ENCODE measurements at regions not wholly inside any gene's neighbourhood (a gene's known extent, or its start where the extent isn't known, plus 50 kb on each side); places are given as distances from the start of the nearest gene placed in this dataset.

DNA sequence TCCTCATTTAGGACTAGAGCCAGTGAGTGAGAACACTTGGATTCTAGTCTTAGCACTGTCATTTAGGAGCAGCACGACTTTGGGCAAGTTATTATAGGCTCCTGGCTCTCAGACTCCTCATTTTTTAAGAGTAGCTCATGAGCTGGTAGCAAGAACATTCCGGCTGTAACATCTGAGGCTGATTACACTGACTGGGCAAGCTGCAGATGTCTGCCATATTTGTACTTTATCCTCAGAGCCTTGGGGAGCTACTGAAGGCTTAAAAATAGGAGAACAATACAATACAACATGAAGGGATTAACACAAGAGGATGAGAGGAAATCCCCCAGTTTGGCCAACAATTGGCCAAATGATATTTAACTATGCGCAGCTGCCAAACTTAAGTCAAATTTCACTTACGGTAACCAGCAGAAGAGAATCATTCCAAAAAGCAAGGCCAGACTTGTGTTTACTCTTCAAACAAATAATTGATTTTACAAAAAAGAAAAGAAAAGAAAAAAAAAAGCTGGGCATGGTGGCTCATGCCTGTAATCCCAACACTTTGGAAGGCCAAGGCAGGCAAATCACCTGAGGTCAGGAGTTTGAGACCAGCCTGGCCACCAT is 113.1 kb upstream of the ARHGAP42 start:
- ATAC-seq (replicated peaks; ENCODE audit: extremely low read depth, poor library complexity, severe bottlenecking) (no peak), DNase-seq (ENCODE audit: low spot score in 2 of 2) (no peak)
- Mint-ChIP-seq H3K4me1 (no peaks in the 10 kb centered on the region), H3K4me3 (no peak overlapping the region), H3K27ac (ENCODE audit: low read depth) (no peak overlapping the region), H3K27me3 (no peaks in the 10 kb centered on the region), H3K36me3 (ENCODE audit: insufficient read depth) (no peaks in the 10 kb centered on the region), H3K9me3 (peaks cover 5% of the 10 kb centered on the region)

GRCh38 chr11:100574894-100575769 is 112.0 kb upstream of the ARHGAP42 start:
- DNase-seq (ENCODE audit: low spot score in 2 of 2) (no peak), ATAC-seq (replicated peaks; ENCODE audit: extremely low read depth, poor library complexity, severe bottlenecking) (no peak)
- Mint-ChIP-seq H3K27me3 (no peaks in the 10 kb centered on the region), H3K36me3 (ENCODE audit: insufficient read depth) (no peaks in the 10 kb centered on the region), H3K4me1 (no peaks in the 10 kb centered on the region), H3K9me3 (peaks cover 5% of the 10 kb centered on the region), H3K4me3 (no peak overlapping the region), H3K27ac (ENCODE audit: low read depth) (no peak overlapping the region)

DNA sequence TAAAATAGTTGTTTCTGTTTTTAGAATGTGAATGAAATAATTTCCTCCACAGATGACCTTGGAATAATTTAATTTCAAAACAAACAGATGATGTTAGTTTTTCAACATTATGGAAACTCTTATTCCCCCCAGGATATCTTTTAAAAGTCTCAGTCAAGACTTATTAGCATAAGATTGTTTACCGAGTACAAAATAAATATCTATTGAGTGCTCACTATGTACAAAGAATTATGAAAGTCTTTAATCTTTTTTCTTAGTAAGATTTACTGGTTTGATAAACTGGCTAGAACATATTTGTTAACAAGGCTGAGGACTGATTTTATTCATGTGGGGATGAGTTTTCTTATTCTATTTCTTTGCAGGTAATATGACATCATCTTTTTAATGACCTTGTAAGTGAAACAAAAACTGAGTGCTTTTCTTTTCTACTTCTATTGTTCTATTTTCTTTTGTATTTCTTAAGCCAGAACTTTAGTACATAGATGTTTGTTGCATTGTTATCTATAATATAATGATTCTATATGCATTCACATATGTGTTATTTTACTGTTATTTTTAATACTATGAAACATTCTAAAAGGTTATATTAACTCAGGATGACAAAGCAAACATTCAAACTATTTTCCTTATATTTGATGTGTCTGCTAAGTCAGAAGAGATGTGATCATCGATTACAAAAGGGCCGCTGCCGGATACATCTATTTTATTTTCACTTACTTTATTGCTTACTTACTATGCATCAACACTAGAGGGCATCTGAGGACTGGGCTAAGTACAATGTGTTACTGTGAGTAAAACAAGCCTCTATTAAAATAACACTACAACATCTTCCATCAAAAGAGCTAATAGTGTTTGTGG is 111.0 kb upstream of the ARHGAP42 start:
- no peak overlapping the region for H3K4me3 Mint-ChIP-seq
- H3K27me3 Mint-ChIP-seq = no peaks in the 10 kb centered on the region
- H3K4me1 Mint-ChIP-seq = no peaks in the 10 kb centered on the region
- ATAC-seq (replicated peaks; ENCODE audit: extremely low read depth, poor library complexity, severe bottlenecking) (no peak), DNase-seq (ENCODE audit: low spot score in 2 of 2) (no peak)
- no peaks in the 10 kb centered on the region for H3K36me3 Mint-ChIP-seq (ENCODE audit: insufficient read depth)
- no peak overlapping the region for H3K27ac Mint-ChIP-seq (ENCODE audit: low read depth)
- peaks cover 5% of the 10 kb centered on the region for H3K9me3 Mint-ChIP-seq

GRCh38 chr11:100576718-100577021 is 110.4 kb upstream of the ARHGAP42 start:
- ATAC-seq (replicated peaks; ENCODE audit: extremely low read depth, poor library complexity, severe bottlenecking) = no peak
- H3K4me1 Mint-ChIP-seq = no peaks in the 10 kb centered on the region

GRCh38 chr11:100578831-100579311 is 108.2 kb upstream of the ARHGAP42 start:
- H3K4me1 Mint-ChIP-seq = no peaks in the 10 kb centered on the region
- H3K4me3 Mint-ChIP-seq = no peak overlapping the region
- DNase-seq (ENCODE audit: low spot score in 2 of 2) (no peak), ATAC-seq (replicated peaks; ENCODE audit: extremely low read depth, poor library complexity, severe bottlenecking) (no peak)
- H3K27me3 Mint-ChIP-seq = no peaks in the 10 kb centered on the region
- H3K27ac Mint-ChIP-seq (ENCODE audit: low read depth) = no peak overlapping the region
- H3K36me3 Mint-ChIP-seq (ENCODE audit: insufficient read depth) = no peaks in the 10 kb centered on the region
- H3K9me3 Mint-ChIP-seq = peaks cover 5% of the 10 kb centered on the region

More at GRCh38 chr11:100576718-100577021, 110.4 kb upstream of the ARHGAP42 start:
- Mint-ChIP-seq H3K36me3 (ENCODE audit: insufficient read depth) (no peaks in the 10 kb centered on the region), H3K27me3 (no peaks in the 10 kb centered on the region), H3K9me3 (peaks cover 5% of the 10 kb centered on the region), H3K27ac (ENCODE audit: low read depth) (no peak overlapping the region), H3K4me3 (no peak overlapping the region)
- DNase-seq (ENCODE audit: low spot score in 2 of 2) = no peak

GRCh38 chr11:100581318-100581717 is 105.8 kb upstream of the ARHGAP42 start:
- Mint-ChIP-seq H3K4me3 (no peak overlapping the region), H3K4me1 (no peaks in the 10 kb centered on the region), H3K27ac (ENCODE audit: low read depth) (no peak overlapping the region), H3K36me3 (ENCODE audit: insufficient read depth) (no peaks in the 10 kb centered on the region), H3K9me3 (peaks cover 9% of the 10 kb centered on the region), H3K27me3 (no peaks in the 10 kb centered on the region)
- DNase-seq (ENCODE audit: low spot score in 2 of 2) (no peak), ATAC-seq (replicated peaks; ENCODE audit: extremely low read depth, poor library complexity, severe bottlenecking) (no peak)

GRCh38 chr11:100584201-100584985 is 102.7 kb upstream of the ARHGAP42 start:
- H3K4me3 Mint-ChIP-seq = no peak overlapping the region
- no peak for ATAC-seq (replicated peaks; ENCODE audit: extremely low read depth, poor library complexity, severe bottlenecking)

GRCh38 chr11:100585728-100586127 is 101.4 kb upstream of the ARHGAP42 start:
- DNase-seq (ENCODE audit: low spot score in 2 of 2) = no peak
- no peak overlapping the region for H3K27ac Mint-ChIP-seq (ENCODE audit: low read depth)
- no peaks in the 10 kb centered on the region for H3K4me1 Mint-ChIP-seq
- peaks cover 22% of the 10 kb centered on the region for H3K9me3 Mint-ChIP-seq
- no peak for ATAC-seq (replicated peaks; ENCODE audit: extremely low read depth, poor library complexity, severe bottlenecking)
- no peak overlapping the region for H3K4me3 Mint-ChIP-seq
- no peaks in the 10 kb centered on the region for H3K27me3 Mint-ChIP-seq
- no peaks in the 10 kb centered on the region for H3K36me3 Mint-ChIP-seq (ENCODE audit: insufficient read depth)

More at GRCh38 chr11:100584201-100584985, 102.7 kb upstream of the ARHGAP42 start:
- H3K36me3 Mint-ChIP-seq (ENCODE audit: insufficient read depth) = no peaks in the 10 kb centered on the region
- no peaks in the 10 kb centered on the region for H3K27me3 Mint-ChIP-seq
- H3K27ac Mint-ChIP-seq (ENCODE audit: low read depth) = no peak overlapping the region
- H3K9me3 Mint-ChIP-seq = peaks cover 16% of the 10 kb centered on the region
- no peaks in the 10 kb centered on the region for H3K4me1 Mint-ChIP-seq
- DNase-seq (ENCODE audit: low spot score in 2 of 2) = no peak

GRCh38 chr11:100586361-100587101 is 100.6 kb upstream of the ARHGAP42 start:
- Mint-ChIP-seq H3K27ac (ENCODE audit: low read depth) (no peak overlapping the region), H3K4me1 (no peaks in the 10 kb centered on the region), H3K9me3 (peaks cover 27% of the 10 kb centered on the region), H3K27me3 (no peaks in the 10 kb centered on the region), H3K36me3 (ENCODE audit: insufficient read depth) (no peaks in the 10 kb centered on the region), H3K4me3 (no peak overlapping the region)
- ATAC-seq (replicated peaks; ENCODE audit: extremely low read depth, poor library complexity, severe bottlenecking) (no peak), DNase-seq (ENCODE audit: low spot score in 2 of 2) (no peak)

DNA sequence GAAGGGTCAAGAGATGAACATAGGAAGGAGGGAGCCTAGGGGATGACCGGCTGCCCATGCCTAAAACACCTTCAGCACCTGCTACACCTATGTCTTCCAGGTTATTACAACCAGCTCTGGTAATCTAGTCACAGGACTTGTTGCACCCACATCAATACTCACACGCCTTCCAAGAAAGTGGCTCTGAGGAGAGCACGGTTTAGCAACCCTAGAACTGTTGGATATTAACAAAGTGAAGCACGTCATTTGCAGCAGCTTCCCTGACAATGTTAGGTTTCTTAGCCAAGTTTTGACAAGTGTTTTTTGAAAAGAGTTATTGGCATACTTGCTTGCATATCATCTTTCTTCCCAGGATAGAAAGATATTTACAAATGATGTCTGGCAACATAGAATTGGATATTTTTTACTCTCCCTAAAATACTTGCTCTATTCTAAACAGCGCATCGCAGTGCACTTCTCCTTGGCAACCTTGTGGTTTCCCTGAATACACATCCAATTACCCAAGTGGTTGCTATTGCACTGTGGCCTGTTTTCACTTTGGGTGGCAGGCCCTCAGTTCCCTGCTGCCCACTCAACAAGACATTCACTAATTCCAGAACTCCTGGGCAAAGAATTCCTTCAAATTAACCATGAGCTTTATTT is 94.3 kb upstream of the ARHGAP42 start:
- Mint-ChIP-seq H3K36me3 (ENCODE audit: insufficient read depth) (no peaks in the 10 kb centered on the region), H3K4me1 (no peaks in the 10 kb centered on the region), H3K9me3 (peaks cover 21% of the 10 kb centered on the region), H3K4me3 (no peak overlapping the region), H3K27me3 (no peaks in the 10 kb centered on the region), H3K27ac (ENCODE audit: low read depth) (no peak overlapping the region)
- peak; percentile 14 for ATAC-seq (replicated peaks; ENCODE audit: extremely low read depth, poor library complexity, severe bottlenecking)
- DNase-seq (ENCODE audit: low spot score in 2 of 2) = no peak

- H3K4me3 Mint-ChIP-seq = no peak overlapping the region
- DNase-seq (ENCODE audit: low spot score in 2 of 2) (no peak), ATAC-seq (replicated peaks; ENCODE audit: extremely low read depth, poor library complexity, severe bottlenecking) (no peak)
- H3K27ac Mint-ChIP-seq (ENCODE audit: low read depth) = no peak overlapping the region
- H3K36me3 Mint-ChIP-seq (ENCODE audit: insufficient read depth) = no peaks in the 10 kb centered on the region
- peaks cover 17% of the 10 kb centered on the region for H3K9me3 Mint-ChIP-seq
- no peaks in the 10 kb centered on the region for H3K4me1 Mint-ChIP-seq
- no peaks in the 10 kb centered on the region for H3K27me3 Mint-ChIP-seq
These were observed 93.8 kb upstream of the ARHGAP42 start for GRCh38 chr11:100593291-100593690.

Measured in central memory CD8-positive, alpha-beta T cell (primary cell).